ENCODE measurements at regions not wholly inside any gene's neighbourhood (a gene's known extent, or its start where the extent isn't known, plus 50 kb on each side); places are given as distances from the start of the nearest gene placed in this dataset.
"Not testable (repeated sequence)": the region's sequence is repeated elsewhere in the genome, so short reads cannot be mapped to it uniquely, and the experiment has no call there.

DNA sequence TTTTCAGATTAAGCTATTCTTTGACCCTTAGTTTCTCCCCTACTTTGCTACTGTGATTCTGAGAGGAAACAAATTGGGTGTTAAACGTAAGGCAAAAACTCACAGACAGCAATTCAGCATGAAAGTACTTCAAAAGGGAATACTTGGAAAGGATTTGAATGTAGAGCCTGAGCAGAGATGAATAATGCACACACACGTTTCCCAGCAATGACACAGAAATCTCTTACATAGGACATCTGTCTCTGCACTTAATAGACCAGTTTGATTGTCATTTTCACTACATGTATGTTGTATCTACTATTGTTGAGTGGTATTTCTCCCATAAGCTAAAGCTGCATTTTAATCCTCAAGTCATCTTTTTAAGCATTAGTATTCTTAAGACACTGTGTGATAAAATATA lies 166.1 kb upstream of the TEX13C start:
- H3K36me3 Mint-ChIP-seq, result no peaks in the 10 kb centered on the region
- Histone ChIP-seq H3K4me1 (peaks cover 14% of the 10 kb centered on the region), H2AFZ (replicated peaks) (no peak overlapping the region), H3F3A (ENCODE audit: low read depth) (peaks cover 6% of the 10 kb centered on the region), H3K9me3 (ENCODE audit: low read depth) (no peaks in the 10 kb centered on the region), H3K27ac (no peak overlapping the region), H3K27me3 (no peaks in the 10 kb centered on the region), H3K36me3 (no peaks in the 10 kb centered on the region), H4K20me1 (ENCODE audit: low read depth) (no peaks in the 10 kb centered on the region), H3K4me3 (no peak overlapping the region), H3K79me2 (ENCODE audit: low read depth) (no peaks in the 10 kb centered on the region), H3K9ac (no peak overlapping the region), H3K4me2 (no peak overlapping the region)
- TF ChIP-seq, protein P1, sequence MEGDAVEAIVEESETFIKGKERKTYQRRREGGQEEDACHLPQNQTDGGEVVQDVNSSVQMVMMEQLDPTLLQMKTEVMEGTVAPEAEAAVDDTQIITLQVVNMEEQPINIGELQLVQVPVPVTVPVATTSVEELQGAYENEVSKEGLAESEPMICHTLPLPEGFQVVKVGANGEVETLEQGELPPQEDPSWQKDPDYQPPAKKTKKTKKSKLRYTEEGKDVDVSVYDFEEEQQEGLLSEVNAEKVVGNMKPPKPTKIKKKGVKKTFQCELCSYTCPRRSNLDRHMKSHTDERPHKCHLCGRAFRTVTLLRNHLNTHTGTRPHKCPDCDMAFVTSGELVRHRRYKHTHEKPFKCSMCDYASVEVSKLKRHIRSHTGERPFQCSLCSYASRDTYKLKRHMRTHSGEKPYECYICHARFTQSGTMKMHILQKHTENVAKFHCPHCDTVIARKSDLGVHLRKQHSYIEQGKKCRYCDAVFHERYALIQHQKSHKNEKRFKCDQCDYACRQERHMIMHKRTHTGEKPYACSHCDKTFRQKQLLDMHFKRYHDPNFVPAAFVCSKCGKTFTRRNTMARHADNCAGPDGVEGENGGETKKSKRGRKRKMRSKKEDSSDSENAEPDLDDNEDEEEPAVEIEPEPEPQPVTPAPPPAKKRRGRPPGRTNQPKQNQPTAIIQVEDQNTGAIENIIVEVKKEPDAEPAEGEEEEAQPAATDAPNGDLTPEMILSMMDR (IDR thresholded peaks at IDR 0.05), result no peak
- TF ChIP-seq EZH2 (IDR thresholded peaks at IDR 0.05) (no peak), EZH2phosphoT487 (IDR thresholded peaks at IDR 0.05) (no peak)
- H3K9me3 Mint-ChIP-seq, result no peaks in the 10 kb centered on the region
- no peaks in the 10 kb centered on the region for H3K27me3 Mint-ChIP-seq (ENCODE audit: insufficient read depth, low read depth)
- no peaks in the 10 kb centered on the region for H3K4me1 Mint-ChIP-seq
- no peak overlapping the region for H3K4me3 Mint-ChIP-seq
- no peak overlapping the region for H3K27ac Mint-ChIP-seq
- DNase-seq (ENCODE audit: low spot score), result no peak

DNA sequence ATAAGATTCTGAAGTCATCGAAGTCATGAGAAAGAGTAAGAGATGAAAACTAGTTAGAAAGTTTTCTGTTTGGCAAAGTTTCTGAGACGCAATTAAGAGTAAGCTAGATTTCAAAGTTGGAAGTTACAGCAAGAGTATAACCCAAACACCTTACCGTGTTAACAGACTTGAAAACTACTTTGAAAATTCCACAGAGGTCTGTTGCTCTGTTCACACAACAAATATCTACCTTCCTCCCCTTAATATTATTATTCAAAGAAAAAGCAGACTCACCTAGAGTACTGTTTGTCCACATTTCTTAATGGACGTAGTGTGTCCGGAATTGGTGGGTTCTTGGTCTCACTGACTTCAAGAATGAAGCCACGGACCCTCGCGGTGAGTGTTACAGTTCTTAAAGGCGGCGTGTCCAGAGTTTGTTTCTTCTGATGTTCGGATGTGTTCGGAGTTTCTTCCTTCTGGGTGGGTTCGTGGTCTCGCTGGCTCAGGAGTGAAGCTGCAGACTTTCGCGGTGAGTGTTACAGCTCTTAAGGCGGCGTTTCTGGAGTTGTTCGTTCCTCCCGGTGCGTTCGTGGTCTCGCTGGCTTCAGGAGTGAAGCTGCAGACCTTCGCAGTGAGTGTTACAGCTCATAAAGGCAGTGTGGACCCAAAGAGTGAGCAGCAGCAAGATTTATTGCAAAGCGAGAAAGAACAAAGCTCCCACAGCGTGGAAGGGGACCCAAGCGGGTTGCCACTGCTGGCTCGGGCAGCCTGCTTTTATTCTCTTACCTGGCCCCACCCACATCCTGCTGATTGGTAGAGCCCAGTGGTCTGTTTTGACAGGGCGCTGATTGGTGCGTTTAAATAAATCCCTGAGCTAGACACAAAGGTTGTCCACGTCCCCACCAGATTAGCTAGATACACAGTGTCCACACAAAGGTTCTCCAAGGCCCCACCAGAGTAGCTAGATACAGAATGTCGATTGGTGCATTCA lies 165.1 kb upstream of the TEX13C start:
- not testable (repeated sequence) for H3K4me3 ChIP-seq; H3K27ac Mint-ChIP-seq; H3K4me3 Mint-ChIP-seq; H3K9ac ChIP-seq; H2AFZ ChIP-seq (replicated peaks); H3K27me3 Mint-ChIP-seq (ENCODE audit: insufficient read depth, low read depth); DNase-seq (ENCODE audit: low spot score); H3K9me3 Mint-ChIP-seq; H3F3A ChIP-seq (ENCODE audit: low read depth); H3K4me2 ChIP-seq; H3K36me3 ChIP-seq; H3K36me3 Mint-ChIP-seq; H3K79me2 ChIP-seq (ENCODE audit: low read depth); H3K27me3 ChIP-seq; H3K9me3 ChIP-seq (ENCODE audit: low read depth); H3K4me1 Mint-ChIP-seq; H3K27ac ChIP-seq; H4K20me1 ChIP-seq (ENCODE audit: low read depth)
- H3K4me1 ChIP-seq, result peaks cover 14% of the 10 kb centered on the region

DNA sequence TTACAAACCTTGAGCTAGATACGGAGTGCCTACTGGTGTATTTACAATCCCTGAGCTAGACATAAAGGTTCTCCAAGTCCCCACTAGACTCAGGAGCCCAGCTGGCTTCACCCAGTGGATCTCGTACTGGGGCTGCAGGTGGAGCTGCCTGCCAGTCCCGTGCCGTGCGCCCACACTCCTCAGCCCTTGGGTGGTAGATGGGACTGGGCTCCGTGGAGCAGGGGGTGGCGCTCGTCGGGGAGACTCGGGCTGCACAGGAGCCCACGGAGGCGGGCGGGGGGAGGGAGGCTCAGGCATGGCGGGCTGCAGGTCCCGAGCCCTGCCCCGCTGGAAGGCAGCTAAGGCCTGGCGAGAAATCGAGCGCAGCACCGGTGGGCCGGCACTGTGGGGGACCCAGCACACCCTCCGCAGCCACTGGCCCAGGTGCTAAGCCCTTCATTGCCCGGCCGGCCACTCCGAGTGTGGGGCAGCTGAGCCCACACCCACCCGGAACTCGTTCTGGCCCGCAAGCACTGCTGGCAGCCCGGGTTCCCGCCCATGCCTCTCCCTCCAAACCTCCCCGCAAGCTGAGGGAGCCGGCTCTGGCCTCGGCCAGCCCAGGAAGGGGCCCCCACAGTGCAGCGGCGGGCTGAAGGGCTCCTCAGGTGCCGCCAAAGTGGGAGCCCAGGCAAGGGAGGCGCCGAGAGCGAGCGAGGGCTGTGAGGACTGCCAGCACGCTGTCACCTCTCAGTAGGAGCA lies 164.2 kb upstream of the TEX13C start:
- not testable (repeated sequence) for H3K27me3 Mint-ChIP-seq (ENCODE audit: insufficient read depth, low read depth); H3K9me3 ChIP-seq (ENCODE audit: low read depth); H3K9me3 Mint-ChIP-seq; H3K79me2 ChIP-seq (ENCODE audit: low read depth); H3K36me3 Mint-ChIP-seq; H3K27ac ChIP-seq; DNase-seq (ENCODE audit: low spot score); H4K20me1 ChIP-seq (ENCODE audit: low read depth); H3K27me3 ChIP-seq; H3K4me3 ChIP-seq; H3K4me3 Mint-ChIP-seq; H3K9ac ChIP-seq; H3K4me2 ChIP-seq; H2AFZ ChIP-seq (replicated peaks); H3K27ac Mint-ChIP-seq; H3K36me3 ChIP-seq; H3K4me1 Mint-ChIP-seq; H3F3A ChIP-seq (ENCODE audit: low read depth)
- peaks cover 14% of the 10 kb centered on the region for H3K4me1 ChIP-seq

DNA sequence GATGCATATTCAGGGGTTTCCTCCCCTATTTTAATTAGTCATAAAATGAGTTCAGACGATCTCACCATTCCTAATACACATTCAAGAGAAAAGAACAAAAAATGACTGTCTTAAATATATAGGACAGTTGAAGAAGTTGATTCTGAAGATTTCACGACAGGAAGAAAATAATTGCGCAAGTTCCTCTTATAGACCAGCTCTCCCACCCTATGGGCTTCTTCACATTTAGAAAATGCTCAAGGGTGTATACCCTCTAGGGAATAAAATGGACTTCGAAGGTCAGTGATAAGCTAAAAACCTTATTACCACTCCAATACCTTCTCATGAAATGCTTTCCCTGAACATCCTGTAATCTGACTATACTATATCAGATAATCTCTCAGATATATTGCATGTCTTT lies 149.2 kb upstream of the TEX13C start:
- H3K9me3 Mint-ChIP-seq, result no peaks in the 10 kb centered on the region

More for the DNA sequence above, 149.2 kb upstream of the TEX13C start:
- Histone ChIP-seq H3K79me2 (ENCODE audit: low read depth) (no peaks in the 10 kb centered on the region), H2AFZ (replicated peaks) (no peak overlapping the region), H3K4me1 (no peaks in the 10 kb centered on the region), H3K27ac (no peak overlapping the region), H3K36me3 (no peaks in the 10 kb centered on the region), H3K27me3 (no peaks in the 10 kb centered on the region), H4K20me1 (ENCODE audit: low read depth) (no peaks in the 10 kb centered on the region), H3K4me3 (no peak overlapping the region), H3K9ac (no peak overlapping the region), H3F3A (ENCODE audit: low read depth) (no peaks in the 10 kb centered on the region), H3K9me3 (ENCODE audit: low read depth) (no peaks in the 10 kb centered on the region), H3K4me2 (no peak overlapping the region)
- Mint-ChIP-seq H3K27ac (no peak overlapping the region), H3K36me3 (no peaks in the 10 kb centered on the region), H3K4me3 (no peak overlapping the region), H3K4me1 (peaks cover 3% of the 10 kb centered on the region), H3K27me3 (ENCODE audit: insufficient read depth, low read depth) (peaks cover 3% of the 10 kb centered on the region)
- no peak for TF ChIP-seq EZH2 (IDR thresholded peaks at IDR 0.05)
- TF ChIP-seq, protein P1 (IDR thresholded peaks at IDR 0.05), result no peak
- TF ChIP-seq EZH2phosphoT487 (IDR thresholded peaks at IDR 0.05), result no peak
- no peak for DNase-seq (ENCODE audit: low spot score)

Measured in neural progenitor cell (in vitro differentiated cells).